22Rv1 (cell line): ENCODE measurements at regions not wholly inside any gene's neighbourhood (a gene's known extent, or its start where the extent isn't known, plus 50 kb on each side); places are given as distances from the start of the nearest gene placed in this dataset.

Source experiments
- H3K27ac ChIP-seq: fragments of 450-650 bp; 2 replicates; pipeline ENCODE4 v1.5.1; 2017
- CTCF ChIP-seq: fragments of 450-650 bp; IDR thresholded peaks from 2 replicates; pipeline ENCODE4 v1.5.1; 2017; ENCODE audit warnings: mild to moderate bottlenecking
- ZFX ChIP-seq: fragments of 450-650 bp; IDR thresholded peaks from 2 replicates; pipeline ENCODE4 v1.6.1; 2017; ENCODE audit warnings: antibody characterized with exemption, borderline replicate concordance

GRCh38 chr3:124456506-124456905 lies 273.7 kb upstream of the UMPS start:
- TF ChIP-seq CTCF (no peak), ZFX (no peak)
- H3K27ac ChIP-seq = no peak overlapping the region

DNA sequence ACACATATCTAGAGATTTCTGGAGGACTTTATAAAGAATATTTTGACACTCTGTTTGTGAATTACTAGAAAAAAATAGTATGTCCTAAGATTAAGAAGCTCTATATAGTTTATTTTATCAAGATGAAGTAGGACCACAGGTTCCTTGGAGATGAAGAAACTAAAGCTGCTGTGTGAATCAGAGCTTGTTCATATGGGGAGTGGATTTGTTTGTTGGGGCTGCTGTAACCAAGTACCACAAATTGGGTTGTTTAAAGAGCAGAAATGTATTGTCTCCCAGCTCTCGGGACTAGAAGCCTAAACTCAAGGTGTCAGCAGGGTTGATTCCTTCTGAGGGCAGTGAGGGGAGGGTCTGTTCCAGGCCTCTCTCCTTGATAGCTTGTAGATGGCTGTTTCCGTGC lies 270.6 kb upstream of the UMPS start:
- TF ChIP-seq CTCF (no peak), ZFX (no peak)
- H3K27ac ChIP-seq = no peak overlapping the region

DNA sequence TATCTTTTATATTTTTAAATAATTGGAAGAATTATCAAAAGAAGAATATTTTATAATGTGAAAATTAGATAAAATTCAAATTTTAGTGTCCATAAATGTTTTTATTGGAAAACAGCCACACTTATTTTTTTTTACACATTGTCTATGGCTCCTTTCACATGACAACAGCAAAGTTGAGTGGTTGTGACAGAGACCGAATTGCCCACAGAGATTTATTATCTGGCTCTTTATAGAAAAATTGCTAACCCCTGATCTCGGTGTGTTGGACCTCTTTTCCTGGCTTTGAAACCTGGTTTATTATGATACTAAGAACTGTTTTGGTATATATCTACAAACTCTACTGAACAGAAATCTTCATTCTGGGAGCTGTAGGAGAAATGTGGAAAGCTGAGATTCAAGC lies 269.1 kb upstream of the UMPS start:
- H3K27ac ChIP-seq = no peak overlapping the region
- TF ChIP-seq CTCF (no peak), ZFX (no peak)

- no peak overlapping the region for H3K27ac ChIP-seq
- TF ChIP-seq CTCF (no peak), ZFX (no peak)
Measured at GRCh38 chr3:124461838-124462632, 268.2 kb upstream of the UMPS start.

DNA sequence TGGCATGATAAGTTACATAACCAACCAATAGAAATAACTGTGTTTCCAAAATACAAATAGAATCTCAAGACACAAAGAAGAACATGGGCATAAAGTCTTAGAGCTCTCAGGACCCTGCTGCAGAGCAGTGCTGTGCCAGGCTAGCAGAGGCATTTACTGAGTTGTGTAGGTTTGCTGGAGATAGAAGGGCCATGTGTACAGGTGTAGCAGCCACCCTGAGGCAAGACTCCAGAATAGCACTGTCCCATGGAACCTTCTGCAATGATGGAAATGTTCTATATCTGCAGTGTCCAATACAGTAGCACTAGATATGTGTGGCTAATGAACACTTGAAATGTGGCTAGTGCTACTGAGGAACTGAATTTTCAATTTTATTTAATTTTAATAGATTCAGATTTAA lies 267.0 kb upstream of the UMPS start:
- TF ChIP-seq CTCF (no peak), ZFX (no peak)
- H3K27ac ChIP-seq = no peak overlapping the region

- no peak overlapping the region for H3K27ac ChIP-seq
- TF ChIP-seq ZFX (no peak), CTCF (peak; percentile 99)
Measured at GRCh38 chr3:124467980-124468902, 262.0 kb upstream of the UMPS start.

- TF ChIP-seq CTCF (no peak), ZFX (no peak)
- H3K27ac ChIP-seq = no peak overlapping the region
Measured at GRCh38 chr3:124469555-124469954, 260.7 kb upstream of the UMPS start.
